SHP77 (cell line): ENCODE measurements at regions not wholly inside any gene's neighbourhood (a gene's known extent, or its start where the extent isn't known, plus 50 kb on each side); places are given as distances from the start of the nearest gene placed in this dataset.
A peak's percentile ranks its signal among the peaks of the same experiment; 100 is the strongest.

Experiments used
- DNase-seq, 2 experiments: peaks; one replicate each; lab custom pipeline; 2025; lab: John Stamatoyannopoulos, UW

DNA sequence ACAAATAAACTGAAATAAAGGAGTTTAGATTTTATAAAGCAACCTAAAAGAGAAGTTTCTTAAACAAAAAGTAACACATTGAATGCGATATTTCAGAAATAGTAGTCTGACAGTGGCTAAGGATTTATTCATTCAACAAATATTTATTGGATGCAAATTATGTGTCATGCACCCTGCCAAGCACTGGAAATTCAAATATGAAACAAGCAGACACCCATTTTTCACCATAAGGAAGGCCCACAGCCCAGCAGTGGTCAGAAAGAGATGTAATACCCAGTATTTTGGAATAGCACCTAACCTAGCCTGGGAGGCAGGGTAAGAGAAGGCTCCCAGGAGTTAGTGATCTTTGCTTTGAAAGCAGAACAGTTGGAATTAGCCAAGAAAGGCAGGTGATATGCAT, 855.1 kb upstream of the TENM3 start:
- no peak for DNase-seq

DNA sequence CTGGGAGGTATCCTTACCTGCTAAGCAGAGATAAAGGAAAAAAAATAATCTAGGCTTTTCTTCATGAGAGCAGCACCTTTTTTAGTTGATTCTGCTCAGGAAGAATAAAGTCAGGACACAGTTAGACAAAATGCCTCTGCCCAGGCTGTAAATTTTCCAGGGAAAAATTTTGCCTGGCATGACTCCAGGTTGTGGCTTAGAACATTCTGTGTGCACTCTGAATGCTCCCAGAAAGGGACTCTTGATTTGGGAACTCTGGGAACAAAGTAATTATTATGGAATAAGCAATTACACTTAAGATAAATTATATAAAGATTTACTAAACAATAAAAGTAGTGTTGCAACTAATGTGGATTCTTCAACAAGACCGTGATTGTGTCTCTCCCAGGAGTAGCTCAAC, 826.2 kb upstream of the TENM3 start:
- DNase-seq = no peak

DNA sequence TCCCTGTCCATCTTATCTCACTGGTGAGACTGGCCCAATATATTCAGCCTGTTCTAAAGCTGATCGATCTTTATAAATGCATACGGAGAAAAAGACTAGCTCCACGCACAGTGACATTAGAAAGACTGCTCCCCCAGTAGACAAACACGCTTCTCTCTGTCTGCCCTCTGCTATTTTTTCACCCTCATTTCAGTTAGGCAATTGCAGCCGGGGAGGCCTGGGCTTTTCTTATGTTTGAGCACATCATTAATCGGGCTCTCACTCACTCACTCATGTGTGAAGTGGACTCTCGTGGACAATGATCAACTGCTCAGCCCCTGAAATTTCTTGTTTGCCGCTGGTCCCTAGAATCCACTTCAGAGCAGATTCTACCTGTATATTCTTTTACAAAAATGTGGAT, 824.7 kb upstream of the TENM3 start:
- DNase-seq = peak; percentile 34 to 50

DNA sequence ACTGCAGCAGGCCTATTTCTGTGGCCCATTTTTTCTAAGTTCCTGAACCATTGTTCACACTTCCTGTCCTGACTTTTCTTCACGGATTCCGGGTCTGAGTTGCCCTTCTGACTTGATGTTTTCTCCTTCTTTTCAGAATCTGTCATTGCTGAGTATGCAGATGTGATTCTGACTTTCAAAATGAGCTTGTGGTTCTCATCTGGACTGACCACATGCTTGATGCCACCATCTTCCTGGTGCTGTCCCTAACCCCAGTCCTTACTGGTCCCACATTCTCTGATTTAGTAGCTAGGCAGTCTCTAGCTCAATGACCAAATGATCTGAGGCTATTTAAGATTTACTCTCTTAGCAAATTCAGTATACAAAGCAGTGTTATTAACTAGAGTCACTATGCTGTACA, 822.3 kb upstream of the TENM3 start:
- DNase-seq = no peak

DNA sequence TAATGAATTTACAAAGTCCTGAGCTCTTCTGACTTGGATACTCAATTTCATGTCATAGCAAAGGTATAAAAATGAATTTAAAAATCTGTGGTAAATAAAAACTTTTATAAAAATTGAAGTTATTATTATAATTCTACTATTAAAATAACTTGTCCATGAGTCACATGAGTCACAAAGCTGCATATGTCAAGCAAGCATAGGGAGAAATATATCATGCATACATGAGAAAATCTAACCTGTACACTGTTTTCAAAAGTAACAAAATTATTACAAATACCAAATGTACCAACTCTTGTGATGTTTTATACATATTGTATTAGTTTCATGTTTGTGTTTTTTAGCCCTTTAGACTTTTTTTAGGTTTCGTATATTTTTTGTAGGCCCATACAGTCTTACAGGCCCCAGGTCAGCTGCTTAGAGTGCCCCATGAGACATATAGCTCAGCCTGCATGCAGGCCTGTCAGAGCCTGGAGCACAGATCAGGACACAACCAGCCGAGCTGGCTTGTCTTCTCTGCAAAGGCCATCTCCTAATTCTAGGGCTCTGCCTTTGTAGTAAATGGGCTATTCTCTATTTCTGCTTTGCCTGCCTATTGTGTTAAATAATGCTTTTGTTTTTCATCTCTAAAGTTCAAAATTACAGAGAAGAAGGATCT, 818.7 kb upstream of the TENM3 start:
- DNase-seq = no peak

DNA sequence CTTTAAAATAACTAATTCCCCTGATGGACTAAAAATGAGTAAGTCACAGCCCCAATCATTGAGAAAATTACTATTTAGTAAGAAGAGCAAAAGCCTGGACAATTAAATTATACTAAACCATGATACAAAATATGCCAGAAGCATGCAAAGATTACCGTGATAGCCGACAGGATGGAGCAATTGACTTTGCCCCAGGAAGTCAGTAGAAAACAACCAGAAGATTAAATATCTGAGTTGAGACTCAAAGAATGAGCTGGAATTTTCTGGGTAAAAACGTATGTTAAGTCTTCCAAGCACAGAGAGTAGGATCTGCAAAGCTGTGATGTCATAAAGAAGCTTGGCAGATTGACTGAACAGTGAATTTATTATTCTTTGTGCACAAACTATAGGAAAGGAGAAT, 816.1 kb upstream of the TENM3 start:
- no peak for DNase-seq

DNA sequence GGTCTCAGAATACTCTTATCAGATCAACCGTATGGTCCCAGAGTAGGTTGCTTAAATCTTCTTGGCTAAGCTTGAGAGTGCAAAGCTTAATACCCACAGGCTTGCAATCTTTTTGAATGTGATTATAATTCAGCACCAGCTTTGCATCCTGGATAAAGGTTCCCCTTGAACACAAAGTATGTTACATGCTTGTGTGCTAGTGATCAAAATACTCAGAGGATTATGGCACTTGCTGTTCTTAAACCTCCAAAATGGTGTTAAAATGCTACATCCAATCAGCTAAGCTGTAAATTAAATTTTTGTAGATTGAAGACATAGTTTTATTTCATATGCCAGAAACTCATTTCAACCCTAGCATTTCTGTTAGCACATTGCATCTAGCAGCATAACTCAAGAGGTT, 812.2 kb upstream of the TENM3 start:
- no peak for DNase-seq

DNA sequence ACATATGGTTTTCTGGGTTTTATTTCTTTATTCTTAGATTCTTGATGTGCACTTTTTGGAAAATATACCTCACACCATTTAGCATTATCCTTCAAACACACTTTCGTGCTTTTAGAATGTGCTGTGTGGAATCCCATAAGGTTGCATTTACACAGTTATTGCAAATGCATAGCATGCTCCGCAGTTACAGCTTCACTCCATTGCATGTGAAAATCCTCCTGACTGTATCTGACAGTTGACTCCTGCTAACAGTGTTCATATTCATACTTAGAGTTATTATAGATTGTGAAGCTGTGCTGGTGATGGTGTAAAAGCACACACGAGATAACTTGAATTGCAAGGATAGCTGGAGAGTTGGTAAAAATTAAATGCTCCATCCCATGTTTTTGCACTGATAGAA, 811.5 kb upstream of the TENM3 start:
- no peak for DNase-seq

DNA sequence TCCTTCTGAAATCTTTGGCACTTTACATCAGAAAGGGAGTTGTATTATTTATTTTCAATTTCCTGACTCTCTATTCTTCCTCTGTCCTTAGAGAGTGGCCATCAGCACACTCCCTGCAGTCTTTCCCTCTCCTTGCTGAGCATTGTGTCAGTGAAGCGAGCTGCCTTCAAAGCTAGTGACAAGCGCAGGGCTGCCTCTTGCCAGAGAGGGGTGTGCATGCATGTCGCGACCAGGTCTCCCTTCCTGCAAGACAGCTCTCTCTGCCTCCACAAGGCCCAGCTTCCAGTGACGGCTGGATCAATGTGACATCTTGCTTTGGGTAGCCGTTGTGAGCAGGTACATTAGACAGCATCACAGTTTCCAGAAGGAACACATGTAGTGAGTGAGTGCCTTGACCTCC, 810.9 kb upstream of the TENM3 start:
- no peak for DNase-seq

DNA sequence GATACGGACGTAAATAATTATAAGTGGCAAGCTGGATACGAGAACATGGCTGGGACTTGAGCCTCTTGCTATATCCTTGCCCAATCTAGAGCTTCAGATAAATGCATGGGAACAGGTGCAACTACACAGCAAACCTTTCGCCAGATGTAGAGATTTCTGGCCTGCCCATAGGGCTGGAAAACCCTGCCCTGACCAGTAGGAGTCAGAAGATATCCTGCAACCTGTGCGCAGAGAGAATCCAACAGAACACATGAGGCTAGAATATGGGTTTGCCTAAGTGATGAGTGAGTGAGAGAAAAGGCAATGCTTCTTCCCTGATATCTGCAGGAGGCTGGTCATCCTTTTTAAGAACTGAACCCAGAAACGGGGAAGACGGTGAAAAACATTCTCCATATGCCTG, 805.3 kb upstream of the TENM3 start:
- no peak for DNase-seq

DNA sequence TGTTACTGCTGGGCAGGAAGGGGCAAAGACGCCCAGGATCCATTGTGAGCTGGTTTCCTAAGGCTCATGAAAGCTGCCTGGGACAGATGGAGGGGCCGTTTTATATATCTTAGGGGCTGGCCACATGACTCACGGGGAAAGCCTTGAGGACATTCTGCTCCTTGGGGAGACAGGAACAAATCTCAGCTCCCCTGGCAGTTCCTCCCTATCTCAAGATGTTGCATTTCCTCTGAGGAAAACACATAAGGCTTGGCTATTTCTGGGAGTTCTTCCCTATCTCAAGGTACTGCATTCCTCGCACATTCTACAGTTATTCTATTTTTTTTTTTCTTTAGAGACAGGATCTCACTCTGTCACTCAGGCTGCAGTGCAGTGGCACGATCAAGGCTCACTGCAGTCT, 804.6 kb upstream of the TENM3 start:
- DNase-seq = no peak

DNA sequence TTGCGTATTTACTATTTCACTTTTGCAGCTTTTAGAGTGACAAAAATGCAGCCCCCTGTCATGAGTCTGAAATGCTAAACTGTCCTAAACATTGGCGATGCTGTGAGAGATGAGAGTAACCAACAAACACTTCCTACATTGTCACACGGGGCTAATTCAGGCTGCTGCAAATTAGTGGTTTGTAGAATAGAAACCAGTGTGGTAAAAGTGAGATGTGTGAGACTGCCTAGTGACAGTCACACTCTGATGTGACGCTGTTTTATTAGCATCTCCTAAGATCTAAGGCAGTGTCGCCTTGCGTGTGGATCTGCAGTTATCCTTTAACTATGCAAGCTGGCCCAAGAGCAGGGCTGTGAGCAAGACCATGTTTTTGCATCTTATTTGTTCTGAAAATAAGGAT, 800.2 kb upstream of the TENM3 start:
- no peak for DNase-seq

DNA sequence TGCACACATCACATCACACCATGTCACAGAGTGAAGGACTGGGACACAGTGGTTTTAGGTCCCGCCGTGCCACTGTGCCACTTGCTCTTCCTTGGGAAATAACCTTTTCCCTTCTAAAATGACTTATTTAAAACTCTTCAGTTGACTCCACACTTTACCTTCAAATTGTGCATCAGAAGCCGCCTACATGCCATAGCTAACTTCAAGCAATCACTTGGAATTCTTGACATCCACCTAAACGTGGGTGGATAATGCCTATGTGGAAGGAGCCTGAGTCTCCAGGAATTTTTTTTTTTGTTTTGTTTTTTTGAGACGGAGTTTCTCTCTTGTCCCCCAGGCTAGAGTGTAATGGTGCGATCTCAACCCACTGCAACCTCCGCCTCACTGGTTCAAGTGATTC, 777.4 kb upstream of the TENM3 start:
- DNase-seq = no peak

DNA sequence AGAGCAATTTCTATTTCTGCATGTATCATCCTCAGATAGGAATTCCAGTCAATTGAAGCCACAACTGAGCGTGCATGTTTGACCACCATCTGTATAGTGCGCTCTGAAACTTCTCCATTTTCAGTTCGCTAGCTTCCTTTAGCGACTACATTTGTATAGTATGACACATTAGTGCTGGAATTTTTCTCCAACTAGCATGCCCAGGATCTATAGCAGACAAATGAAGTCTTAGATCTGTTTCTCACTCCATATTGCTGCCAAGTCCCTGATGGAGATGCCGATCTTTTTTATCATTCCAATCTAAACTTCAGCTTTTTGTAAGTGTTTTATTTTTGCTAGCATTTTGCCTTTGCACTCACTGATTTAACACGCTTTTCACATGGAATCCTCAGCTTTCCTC, 774.8 kb upstream of the TENM3 start:
- no peak for DNase-seq

DNA sequence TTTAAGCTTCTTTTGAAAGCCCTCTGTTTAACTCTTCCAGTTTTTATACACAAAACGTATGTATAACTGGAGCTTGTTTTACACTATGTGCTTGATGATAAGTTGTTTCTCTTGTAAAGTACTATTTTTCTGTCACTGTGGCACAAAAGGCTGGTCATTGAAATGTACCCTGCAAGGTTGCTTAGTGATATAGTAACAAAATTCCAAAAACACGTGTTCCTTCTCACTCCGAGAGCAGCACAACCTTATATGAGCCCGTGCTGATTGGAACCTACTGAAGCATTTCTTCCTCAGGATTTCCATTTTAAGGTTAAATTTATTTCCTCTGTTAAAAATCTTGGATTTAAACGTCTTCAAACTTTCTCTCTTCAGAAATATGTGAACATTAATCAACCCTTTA, 772.9 kb upstream of the TENM3 start:
- DNase-seq = no peak

DNA sequence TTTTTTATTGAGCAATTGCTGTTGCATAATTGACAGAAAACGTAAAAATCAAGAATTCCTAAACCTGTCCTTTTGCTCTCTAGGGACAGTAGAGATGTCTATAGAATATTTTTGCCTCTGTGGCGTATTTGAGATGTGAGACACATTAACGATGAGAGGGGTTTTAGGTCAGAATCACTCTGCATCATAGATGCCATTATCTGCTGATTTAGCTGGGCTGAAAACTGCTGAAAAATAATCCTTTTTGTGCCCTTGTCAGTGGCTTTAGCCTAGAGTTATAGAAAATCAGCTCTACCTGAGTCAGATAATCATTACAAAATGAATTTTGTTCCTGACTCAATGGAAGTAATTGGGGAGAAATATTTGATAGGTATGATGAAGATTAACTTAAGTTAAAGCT, 767.8 kb upstream of the TENM3 start:
- DNase-seq = no peak

DNA sequence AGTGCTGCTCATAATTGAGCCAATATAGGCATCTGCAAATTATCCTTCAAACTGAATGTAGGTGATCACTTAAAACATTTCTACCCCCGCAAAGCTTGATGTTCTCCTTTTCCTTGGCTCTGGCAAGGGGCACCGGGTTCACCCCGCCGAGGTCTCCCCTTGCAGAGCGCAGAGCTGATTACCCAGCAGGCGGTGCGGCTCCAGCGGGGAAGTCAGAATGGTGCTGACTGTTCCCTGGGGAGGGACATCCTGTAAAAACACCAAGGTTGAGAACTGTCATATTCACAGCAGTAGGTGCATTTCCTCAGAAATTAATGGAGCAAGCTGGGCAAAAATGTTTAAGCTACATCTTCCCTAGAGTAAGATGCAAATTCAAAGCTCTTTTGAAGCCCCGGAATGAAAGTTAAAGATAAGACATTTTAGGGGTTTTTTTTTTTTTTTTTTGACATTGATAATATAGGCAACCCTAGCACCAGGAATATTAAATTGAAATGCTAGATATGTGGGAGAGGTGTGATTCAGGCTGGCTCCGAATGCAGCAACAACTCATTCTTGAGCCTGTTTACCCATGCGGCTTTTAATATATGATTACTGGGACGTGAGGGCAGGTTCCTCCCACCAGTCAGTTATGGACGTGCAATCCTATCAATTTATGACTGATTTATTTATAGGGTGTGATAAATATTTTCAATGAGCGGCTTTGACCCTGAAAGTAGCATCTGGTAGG, 767.3 kb upstream of the TENM3 start:
- no peak for DNase-seq

DNA sequence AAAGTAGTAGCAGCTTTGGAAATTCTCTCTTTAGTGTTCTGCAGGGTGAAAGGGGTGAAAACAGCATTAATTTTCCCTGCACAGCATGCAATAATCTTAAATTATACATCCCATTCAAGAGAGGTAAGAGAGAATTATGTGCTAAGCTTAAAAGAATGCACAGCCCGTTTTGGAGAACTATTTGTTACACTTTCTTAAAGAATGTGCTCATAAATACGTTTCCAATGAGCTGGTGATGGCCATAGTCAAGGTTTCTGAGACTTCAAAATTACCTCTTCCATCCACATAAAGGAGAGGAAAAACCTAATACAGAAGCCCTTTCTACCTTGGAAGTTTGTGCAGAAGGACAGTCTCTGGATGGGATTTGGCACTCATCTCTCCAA, 766.7 kb upstream of the TENM3 start:
- no peak for DNase-seq

DNA sequence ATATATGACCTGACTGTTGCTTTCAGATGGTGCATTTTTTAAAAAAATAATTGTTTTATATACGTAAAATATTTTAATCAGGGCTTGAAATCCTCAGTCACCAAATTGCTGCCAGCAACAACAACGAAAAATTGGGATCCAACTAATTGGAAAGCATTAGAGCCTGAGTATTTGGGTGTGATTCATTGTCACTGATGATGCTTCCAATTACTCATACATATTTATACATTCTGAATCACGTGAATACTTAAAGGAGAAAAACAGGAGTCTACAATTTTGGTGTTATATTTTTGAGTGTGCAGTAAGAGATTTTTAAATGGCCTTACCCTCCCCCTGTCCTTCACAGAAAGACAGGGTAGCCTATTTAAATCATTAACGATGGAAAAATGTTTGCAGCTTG, 765.6 kb upstream of the TENM3 start:
- no peak for DNase-seq

DNA sequence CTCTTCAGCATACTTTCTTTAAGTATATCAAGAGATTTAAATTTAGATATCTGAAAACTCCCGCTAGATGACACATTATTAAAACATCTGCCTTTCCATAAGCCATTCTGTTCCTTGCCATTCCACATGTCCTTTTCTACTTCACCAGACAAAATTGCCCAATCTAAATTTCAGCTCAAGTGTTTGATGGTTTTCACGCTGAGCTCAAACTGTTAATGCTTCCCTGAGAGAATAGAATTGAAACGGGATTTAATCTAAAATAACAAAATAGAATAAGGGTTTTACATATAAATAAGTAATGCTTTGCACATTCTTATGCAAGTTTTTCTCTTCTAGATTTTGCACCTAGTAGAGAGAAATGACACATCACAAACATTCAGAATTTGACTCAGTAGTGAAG, 764.5 kb upstream of the TENM3 start:
- no peak for DNase-seq

DNA sequence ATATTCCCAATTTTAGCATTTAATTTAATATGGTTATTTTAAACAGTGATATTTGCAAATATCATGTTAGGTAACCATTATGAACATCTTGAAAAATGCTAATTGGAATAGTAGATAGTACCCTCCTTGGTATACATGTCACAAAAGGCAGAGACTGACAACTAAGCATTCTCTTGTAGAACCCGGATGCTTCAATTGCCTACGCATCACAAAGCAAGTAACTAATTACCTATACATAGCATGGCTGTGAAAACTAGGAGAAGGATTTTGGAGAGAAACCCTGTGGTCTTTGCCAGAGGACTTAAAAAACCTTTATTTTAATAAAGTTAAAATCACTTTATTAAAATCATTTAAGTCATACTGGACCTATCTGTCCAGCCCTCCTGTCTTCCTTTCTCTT, 764.1 kb upstream of the TENM3 start:
- no peak for DNase-seq

DNA sequence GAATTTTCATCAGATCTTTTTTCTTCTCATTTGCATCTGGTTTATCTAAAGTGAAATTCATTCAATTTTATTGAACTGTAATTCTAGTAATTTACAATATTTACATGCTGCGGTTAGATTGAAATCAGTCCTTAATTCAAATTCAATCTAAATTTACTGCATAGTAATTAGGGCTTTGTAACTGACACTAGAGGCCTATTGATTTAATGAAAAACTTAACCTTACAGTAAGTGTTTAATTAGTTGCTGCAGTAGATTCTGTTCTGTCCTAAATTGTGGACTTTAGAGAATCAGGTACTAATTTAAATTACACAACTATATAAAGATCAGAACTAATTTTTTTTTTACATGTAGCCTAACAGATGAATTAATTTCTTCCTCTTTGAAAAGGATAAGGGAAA, 758.8 kb upstream of the TENM3 start:
- no peak for DNase-seq

DNA sequence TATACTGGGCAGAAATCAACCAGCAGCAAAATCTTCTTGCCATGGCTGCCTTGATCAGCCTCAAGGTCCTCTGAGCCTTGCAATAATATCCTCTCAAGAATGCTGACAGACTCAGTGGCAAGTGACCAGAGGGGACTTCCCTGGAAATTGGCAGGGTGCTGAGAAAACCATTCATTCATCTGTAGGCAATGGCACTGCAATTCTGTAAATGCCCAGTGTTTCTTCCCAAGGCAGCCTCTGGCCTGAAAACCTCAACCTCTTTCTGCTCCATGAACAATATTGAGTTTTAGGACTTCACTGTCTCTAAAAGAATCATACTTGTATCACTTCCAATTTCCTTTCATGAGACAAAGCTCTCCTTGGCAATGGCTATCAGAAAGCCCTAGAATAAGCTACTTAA, 754.3 kb upstream of the TENM3 start:
- no peak for DNase-seq

DNA sequence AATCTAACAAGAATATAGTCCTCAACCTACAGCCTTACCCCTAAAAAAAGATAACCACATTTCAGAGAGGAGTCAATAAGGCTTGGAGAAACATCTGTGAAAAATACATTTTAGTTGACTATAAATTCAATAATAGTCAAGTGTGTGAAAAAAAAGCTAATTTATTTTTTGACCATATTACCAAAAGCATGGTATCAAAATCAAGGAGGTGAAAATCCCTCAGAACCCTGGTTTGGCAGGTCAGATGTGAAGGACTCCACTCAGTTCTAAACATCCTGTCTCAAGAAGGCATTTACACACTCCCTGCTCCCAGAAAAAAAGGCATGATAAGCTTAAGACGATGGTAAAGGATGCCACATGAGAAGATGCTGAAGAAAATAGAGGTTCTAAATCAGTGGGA, 745.1 kb upstream of the TENM3 start:
- DNase-seq = no peak
